HT-29 (cell line): ENCODE measurements at regions not wholly inside any gene's neighbourhood (a gene's known extent, or its start where the extent isn't known, plus 50 kb on each side); places are given as distances from the start of the nearest gene placed in this dataset.

Source experiments
- DNase-seq: peaks from one replicate; pipeline ENCODE4 v3.0.0-alpha.2; 2015; ENCODE audit warnings: low spot score

DNA sequence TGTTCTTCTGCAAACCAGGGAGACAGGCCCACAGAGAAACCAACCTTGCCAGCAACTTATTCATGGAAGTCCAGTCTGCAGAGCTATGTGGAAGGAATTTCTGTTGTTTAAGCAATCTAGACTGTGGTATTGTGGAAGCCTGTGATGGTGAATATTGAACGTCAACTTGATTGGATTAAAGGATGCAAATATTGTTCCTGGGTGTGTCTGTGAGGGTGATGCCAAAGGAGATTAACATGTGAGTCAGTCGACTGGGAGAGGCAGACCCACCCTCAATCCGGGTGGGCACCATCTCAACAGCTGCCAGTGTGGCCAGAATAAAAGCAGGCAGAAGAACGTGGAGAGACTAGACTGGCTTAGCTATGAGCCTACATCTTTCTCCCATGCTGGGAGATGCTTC lies 606.0 kb downstream of the EFNB2 start:
- no peak for DNase-seq

- DNase-seq, result no peak
Observed at GRCh38 chr13:105928901-105929300, 606.6 kb downstream of the EFNB2 start.

DNA sequence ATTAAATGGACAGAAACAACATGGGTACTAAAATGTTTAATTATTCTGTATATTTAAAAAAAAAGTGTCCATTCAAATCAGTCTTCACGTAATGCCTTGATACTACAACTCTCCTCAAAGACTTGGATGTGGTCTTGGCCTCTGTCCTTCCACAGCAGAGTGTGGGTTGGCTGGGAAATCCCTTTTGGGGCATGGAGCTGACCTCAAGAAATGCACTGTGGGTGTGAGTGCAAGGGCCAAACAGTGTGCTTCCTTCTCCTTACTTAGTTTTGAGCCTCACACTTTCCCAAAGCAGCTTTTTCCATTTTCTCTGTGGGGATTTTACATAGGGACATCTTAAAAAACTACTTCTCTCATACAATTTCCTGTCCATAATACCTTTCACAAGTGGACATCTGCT lies 607.4 kb downstream of the EFNB2 start:
- no peak for DNase-seq

DNA sequence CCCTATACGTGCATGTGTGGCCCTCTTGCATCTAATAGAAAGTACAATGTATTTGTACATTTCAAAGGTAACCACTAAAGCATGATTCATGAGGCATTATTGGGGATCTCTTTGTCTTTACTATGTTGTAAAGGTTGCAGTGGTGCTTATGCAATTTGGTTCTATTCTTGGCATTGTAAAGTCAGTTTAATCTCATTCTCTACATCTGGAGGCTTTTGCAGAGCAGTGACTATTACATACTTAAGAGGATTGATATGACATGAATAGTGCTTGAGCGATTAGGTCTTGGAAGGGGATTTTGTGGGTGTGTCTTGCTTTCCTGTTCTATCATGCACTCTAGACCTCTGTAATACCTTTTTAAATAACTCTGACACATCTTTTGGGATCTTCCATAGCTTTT lies 610.0 kb downstream of the EFNB2 start:
- no peak for DNase-seq

- no peak for DNase-seq
Observed at GRCh38 chr13:105921711-105922110, 613.8 kb downstream of the EFNB2 start.

DNA sequence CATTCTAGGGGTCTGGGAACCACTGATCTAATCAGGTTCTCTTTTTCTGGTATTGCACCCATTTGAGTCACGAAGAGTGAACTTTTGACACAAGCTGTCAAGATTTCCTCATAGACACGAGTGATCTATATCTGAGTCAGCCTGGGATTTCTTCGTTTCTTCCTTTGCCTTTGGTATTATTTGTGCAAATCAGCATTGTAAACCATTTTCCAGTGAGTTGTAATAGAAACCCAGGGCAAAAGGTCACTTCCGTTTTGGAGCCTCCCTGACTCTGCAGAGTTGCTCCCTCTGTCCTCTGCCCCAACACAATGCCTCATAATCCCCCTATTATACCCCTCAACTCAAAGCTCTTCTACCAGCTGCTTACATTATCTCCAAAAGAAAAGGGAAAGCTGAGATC lies 615.1 kb downstream of the EFNB2 start:
- DNase-seq, result no peak

DNA sequence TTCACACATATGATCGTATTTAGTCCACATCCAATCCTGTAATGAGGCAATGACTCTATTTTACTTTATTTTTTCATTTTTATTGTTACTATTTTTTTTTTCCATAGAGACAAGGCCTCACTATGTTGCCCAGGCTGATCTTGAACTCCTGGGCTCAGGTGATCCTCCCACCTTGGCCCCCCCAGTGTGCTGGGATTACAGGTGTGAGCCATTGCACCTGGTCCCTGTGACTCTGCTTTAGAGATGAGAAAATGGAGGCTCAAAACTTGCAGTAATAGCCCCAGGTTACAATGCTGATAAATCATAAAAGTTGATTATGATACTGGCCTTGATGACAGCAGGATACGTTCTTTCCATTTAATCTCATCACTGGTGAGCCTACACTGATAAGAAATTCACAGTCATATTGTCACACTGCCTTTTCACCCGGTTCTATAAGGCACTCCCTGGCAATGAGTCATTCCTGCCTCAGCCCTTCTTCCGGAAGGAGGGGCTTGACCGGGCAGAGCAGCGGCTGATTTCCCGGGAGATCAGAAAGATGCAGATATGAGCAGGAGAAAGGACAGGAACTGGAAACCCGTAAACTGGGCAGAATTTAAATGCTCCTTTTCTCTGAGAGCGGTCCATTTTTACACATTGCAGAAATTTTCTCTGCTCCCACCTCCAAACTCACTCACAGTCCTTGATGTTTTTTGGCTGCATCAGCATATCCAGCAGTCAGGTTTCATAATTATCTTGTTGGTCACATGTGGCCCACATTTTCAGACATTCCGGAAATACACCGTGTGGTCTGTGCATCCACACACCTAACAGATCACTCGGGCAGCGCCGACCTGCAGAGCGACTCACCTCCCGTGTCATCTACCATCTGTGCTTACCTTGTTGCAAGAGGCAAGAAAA lies 616.4 kb downstream of the EFNB2 start:
- DNase-seq, result peak; percentile 97

GRCh38 chr13:105915146-105915850 lies 620.2 kb downstream of the EFNB2 start:
- no peak for DNase-seq

- no peak for DNase-seq
Observed at GRCh38 chr13:105914291-105915036, 621.0 kb downstream of the EFNB2 start.

GRCh38 chr13:105908586-105908985 lies 626.9 kb downstream of the EFNB2 start:
- DNase-seq, result no peak

GRCh38 chr13:105907319-105908019 lies 628.0 kb downstream of the EFNB2 start:
- DNase-seq, result peak; percentile 37

GRCh38 chr13:105906746-105907145 lies 628.7 kb downstream of the EFNB2 start:
- DNase-seq, result no peak

- DNase-seq, result peak; percentile 49
Observed at GRCh38 chr13:105904034-105904742, 631.3 kb downstream of the EFNB2 start.

DNA sequence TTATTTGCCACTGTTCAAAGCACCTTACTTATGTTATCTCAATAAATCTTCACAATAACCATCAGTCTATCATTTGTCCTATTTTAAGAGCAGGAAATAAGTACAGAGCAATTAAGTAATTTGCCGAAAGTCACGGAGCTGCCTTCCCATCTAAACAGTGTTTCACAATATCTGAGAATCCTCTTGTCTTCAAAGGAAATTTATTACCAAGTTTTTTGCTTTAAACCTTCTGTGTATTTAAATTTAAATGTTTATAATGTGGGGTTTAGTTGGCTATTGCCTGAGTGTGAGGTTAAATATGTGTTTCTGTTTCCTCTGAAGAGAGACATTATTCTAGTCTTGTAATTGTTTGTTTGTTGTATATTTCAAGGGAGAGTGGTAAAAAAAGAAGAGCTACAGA lies 633.1 kb downstream of the EFNB2 start:
- DNase-seq, result no peak

- DNase-seq, result no peak
Observed at GRCh38 chr13:105897575-105897974, 637.9 kb downstream of the EFNB2 start.

- DNase-seq, result no peak
Observed at GRCh38 chr13:105894697-105895096, 640.8 kb downstream of the EFNB2 start.

DNA sequence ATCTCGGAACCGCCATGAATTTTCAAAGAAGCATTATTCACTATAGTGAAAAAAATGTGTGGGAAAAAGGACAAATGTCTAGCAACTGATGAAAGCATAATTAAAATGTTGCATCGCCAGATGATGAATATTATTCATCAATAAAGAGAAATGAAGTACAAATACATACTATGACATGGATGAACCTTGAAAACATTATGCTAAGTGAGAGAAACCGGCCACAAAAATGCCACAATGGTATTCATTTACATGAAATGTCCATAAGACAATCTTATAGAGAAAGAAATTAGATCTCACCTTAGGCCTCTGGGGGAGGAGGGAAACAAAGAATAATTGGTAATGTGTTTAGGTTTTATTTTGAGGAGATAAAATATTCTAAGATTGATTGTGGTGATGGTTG lies 645.0 kb downstream of the EFNB2 start:
- no peak for DNase-seq

- DNase-seq, result no peak
Observed at GRCh38 chr13:105878119-105878700, 657.3 kb downstream of the EFNB2 start.

GRCh38 chr13:105874814-105875213 lies 660.6 kb downstream of the EFNB2 start:
- DNase-seq, result no peak

- DNase-seq, result no peak
Observed at GRCh38 chr13:105871768-105872167, 663.7 kb downstream of the EFNB2 start.

DNA sequence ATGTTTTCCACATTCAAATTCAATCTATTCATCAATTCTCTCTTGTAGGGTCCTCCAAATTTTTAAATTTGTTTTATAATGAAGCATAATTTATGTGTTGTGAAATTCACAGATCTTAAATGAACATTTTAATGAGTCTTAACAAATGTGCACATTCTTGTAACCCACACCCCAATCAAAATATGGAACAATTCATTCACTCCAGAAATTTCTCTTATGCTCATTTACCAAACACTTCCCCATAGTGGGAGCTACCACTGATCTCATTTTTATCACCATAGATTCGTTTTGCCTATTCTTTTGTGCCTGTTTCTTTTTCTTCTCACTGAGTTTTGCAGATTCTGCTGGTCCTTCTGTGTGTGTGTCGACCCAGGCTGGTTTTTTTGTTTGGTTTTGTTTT lies 664.1 kb downstream of the EFNB2 start:
- no peak for DNase-seq
